ENCODE measurements at regions not wholly inside any gene's neighbourhood (a gene's known extent, or its start where the extent isn't known, plus 50 kb on each side); places are given as distances from the start of the nearest gene placed in this dataset.

GRCh38 chr6:139640448-139640847, 266.0 kb upstream of the CITED2 start:
- no peak for TF ChIP-seq CTCF (conservative IDR thresholded peaks at IDR 0.05 in 1 of 2, IDR thresholded peaks at IDR 0.05 in 1 of 2; ENCODE audit: extremely low read depth in 1 of 2, insufficient read depth in 1 of 2, low read depth in 1 of 2, low read length in 2 of 2)
- TF ChIP-seq EZH2 (IDR thresholded peaks at IDR 0.05; ENCODE audit: borderline replicate concordance, low read length), result no peak

Data from mammary epithelial cell (primary cell).